ENCODE measurements at regions not wholly inside any gene's neighbourhood (a gene's known extent, or its start where the extent isn't known, plus 50 kb on each side); places are given as distances from the start of the nearest gene placed in this dataset.

DNA sequence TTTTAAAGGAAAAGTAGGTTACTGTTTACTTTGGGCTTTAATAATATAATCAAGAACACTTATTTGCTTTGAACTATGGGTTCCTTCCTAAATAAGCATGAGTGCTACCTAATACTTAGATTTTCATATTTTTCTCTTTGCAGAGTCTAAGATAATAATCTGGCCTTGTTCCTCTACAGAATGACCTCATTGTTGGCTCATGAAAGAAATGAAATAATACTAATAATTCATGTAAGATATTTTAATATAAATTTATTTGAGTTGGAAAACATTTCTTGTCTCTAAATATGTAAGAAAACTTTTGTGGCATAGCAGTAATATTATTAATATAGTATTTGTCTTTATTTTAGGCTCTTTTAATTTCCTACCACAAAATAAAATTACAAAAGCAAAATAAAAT lies 601.3 kb downstream of the IQCM start:
- TF ChIP-seq, protein P1, sequence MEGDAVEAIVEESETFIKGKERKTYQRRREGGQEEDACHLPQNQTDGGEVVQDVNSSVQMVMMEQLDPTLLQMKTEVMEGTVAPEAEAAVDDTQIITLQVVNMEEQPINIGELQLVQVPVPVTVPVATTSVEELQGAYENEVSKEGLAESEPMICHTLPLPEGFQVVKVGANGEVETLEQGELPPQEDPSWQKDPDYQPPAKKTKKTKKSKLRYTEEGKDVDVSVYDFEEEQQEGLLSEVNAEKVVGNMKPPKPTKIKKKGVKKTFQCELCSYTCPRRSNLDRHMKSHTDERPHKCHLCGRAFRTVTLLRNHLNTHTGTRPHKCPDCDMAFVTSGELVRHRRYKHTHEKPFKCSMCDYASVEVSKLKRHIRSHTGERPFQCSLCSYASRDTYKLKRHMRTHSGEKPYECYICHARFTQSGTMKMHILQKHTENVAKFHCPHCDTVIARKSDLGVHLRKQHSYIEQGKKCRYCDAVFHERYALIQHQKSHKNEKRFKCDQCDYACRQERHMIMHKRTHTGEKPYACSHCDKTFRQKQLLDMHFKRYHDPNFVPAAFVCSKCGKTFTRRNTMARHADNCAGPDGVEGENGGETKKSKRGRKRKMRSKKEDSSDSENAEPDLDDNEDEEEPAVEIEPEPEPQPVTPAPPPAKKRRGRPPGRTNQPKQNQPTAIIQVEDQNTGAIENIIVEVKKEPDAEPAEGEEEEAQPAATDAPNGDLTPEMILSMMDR (conservative IDR thresholded peaks at IDR 0.05 in 1 of 2, IDR thresholded peaks at IDR 0.05 in 1 of 2; ENCODE audit: low read depth in 1 of 2, low read length in 2 of 2) = no peak
- no peak for TF ChIP-seq EZH2 (IDR thresholded peaks at IDR 0.05; ENCODE audit: low read length, missing control alignments)
